Naive thymus-derived CD8-positive, alpha-beta T cell (primary cell): ENCODE measurements at regions not wholly inside any gene's neighbourhood (a gene's known extent, or its start where the extent isn't known, plus 50 kb on each side); places are given as distances from the start of the nearest gene placed in this dataset.

Experiments
- ATAC-seq, 2 donors: fragments of 150-1000 bp; cut with Tn5 transposase in 1 of 2; sonication (Bioruptor Pico), chemical (Tn5 transposase) in 1 of 2; 1 replicate in 1 of 2; 2 replicates in 1 of 2; pipeline ENCODE4 v1.10.0; 2021; ENCODE audit warnings: mild to moderate bottlenecking in 2 of 2, moderate library complexity in 2 of 2
- POLR2A ChIA-PET: fragments of 350-600 bp; sonication (Branson Sonifier 250); formaldehyde crosslinking; loops from one replicate; lab custom pipeline; 2021; ENCODE audit warnings: antibody characterized with exemption; lab: Charles Lee
- DNase-seq, 10 donors: peaks; one replicate each; pipeline versions ENCODE4 v3.0.0 to v3.0.0-alpha.2; 2020 to 2022
- H3K27ac Mint-ChIP-seq, 10 donors: one replicate each; pipeline ENCODE4 v1.8.0; 2020 to 2022; ENCODE audit warnings: mild to moderate bottlenecking in 10 of 10, mixed read lengths in 10 of 10, moderate library complexity in 4 of 10, inconsistent platforms in 1 of 10
- H3K27me3 Mint-ChIP-seq, 5 donors: one replicate each; pipeline ENCODE4 v1.8.0; 2021 to 2022; ENCODE audit warnings: mixed read lengths in 5 of 5
- H3K36me3 Mint-ChIP-seq, 3 donors: one replicate each; pipeline ENCODE4 v1.8.0; 2020 to 2022; ENCODE audit warnings: mixed read lengths in 3 of 3, mild to moderate bottlenecking in 2 of 3, inconsistent platforms in 1 of 3
- H3K4me1 Mint-ChIP-seq, 4 donors: one replicate each; pipeline ENCODE4 v1.8.0; 2021 to 2022; ENCODE audit warnings: mixed read lengths in 4 of 4
- H3K4me3 Mint-ChIP-seq, 10 donors: one replicate each; pipeline ENCODE4 v1.8.0; 2020 to 2022; ENCODE audit warnings: mild to moderate bottlenecking in 10 of 10, mixed read lengths in 10 of 10, moderate library complexity in 6 of 10, inconsistent platforms in 1 of 10
- H3K9me3 Mint-ChIP-seq, 9 donors: one replicate each; pipeline ENCODE4 v1.8.0; 2020 to 2022; ENCODE audit warnings: mixed read lengths in 9 of 9, mild to moderate bottlenecking in 3 of 9, inconsistent platforms in 1 of 9, moderate library complexity in 1 of 9

- peaks cover 0 to 24% (median 10%) of the 10 kb centered on the region in 9 donors for H3K9me3 Mint-ChIP-seq
- no peak overlapping the region for H3K4me3 Mint-ChIP-seq
- ATAC-seq (no peak), DNase-seq (no peak)
- no peaks in the 10 kb centered on the region for H3K4me1 Mint-ChIP-seq
- POLR2A ChIA-PET, result no interaction called here
- H3K27ac Mint-ChIP-seq, result no peak overlapping the region
- H3K27me3 Mint-ChIP-seq, result no peaks in the 10 kb centered on the region
- no peaks in the 10 kb centered on the region for H3K36me3 Mint-ChIP-seq
Measured at GRCh38 chr6:77026341-77026740, 436.9 kb downstream of the HTR1B start.

- Mint-ChIP-seq H3K9me3 (peaks cover 0 to 19% (median 10%) of the 10 kb centered on the region in 9 donors), H3K36me3 (no peaks in the 10 kb centered on the region), H3K27ac (no peak overlapping the region), H3K4me3 (no peak overlapping the region), H3K27me3 (no peaks in the 10 kb centered on the region), H3K4me1 (no peaks in the 10 kb centered on the region)
- ATAC-seq, result no peak
- POLR2A ChIA-PET, result no interaction called here
- DNase-seq, result no peak
Measured at GRCh38 chr6:77025736-77026223, 437.5 kb downstream of the HTR1B start.

GRCh38 chr6:77021778-77022177 is 441.5 kb downstream of the HTR1B start:
- ATAC-seq (no peak), DNase-seq (no peak)
- Mint-ChIP-seq H3K4me3 (no peak overlapping the region), H3K27ac (no peak overlapping the region), H3K9me3 (peaks cover 0 to 10% (median under 1%) of the 10 kb centered on the region in 9 donors), H3K27me3 (no peaks in the 10 kb centered on the region), H3K36me3 (no peaks in the 10 kb centered on the region), H3K4me1 (no peaks in the 10 kb centered on the region)
- POLR2A ChIA-PET, result no interaction called here

- no peak overlapping the region for H3K4me3 Mint-ChIP-seq
- no peaks in the 10 kb centered on the region for H3K36me3 Mint-ChIP-seq
- POLR2A ChIA-PET, result no interaction called here
- no peak for DNase-seq
- peaks cover 0 to 10% (median 0%) of the 10 kb centered on the region in 9 donors for H3K9me3 Mint-ChIP-seq
- no peaks in the 10 kb centered on the region for H3K4me1 Mint-ChIP-seq
- no peak overlapping the region for H3K27ac Mint-ChIP-seq
- H3K27me3 Mint-ChIP-seq, result no peaks in the 10 kb centered on the region
- no peak for ATAC-seq
Measured at GRCh38 chr6:77021232-77021631, 442.1 kb downstream of the HTR1B start.

GRCh38 chr6:77019081-77019480 is 444.2 kb downstream of the HTR1B start:
- H3K36me3 Mint-ChIP-seq, result no peaks in the 10 kb centered on the region
- ATAC-seq, result no peak
- POLR2A ChIA-PET, result no interaction called here
- no peaks in the 10 kb centered on the region for H3K4me1 Mint-ChIP-seq
- no peak for DNase-seq
- H3K27ac Mint-ChIP-seq, result no peak overlapping the region
- H3K27me3 Mint-ChIP-seq, result no peaks in the 10 kb centered on the region
- H3K9me3 Mint-ChIP-seq, result peaks cover 0 to 13% (median 0%) of the 10 kb centered on the region in 9 donors
- H3K4me3 Mint-ChIP-seq, result no peak overlapping the region

- Mint-ChIP-seq H3K27ac (no peak overlapping the region), H3K4me3 (no peak overlapping the region), H3K4me1 (no peaks in the 10 kb centered on the region), H3K9me3 (peaks cover 0 to 17% (median 7%) of the 10 kb centered on the region in 9 donors), H3K36me3 (no peaks in the 10 kb centered on the region), H3K27me3 (no peaks in the 10 kb centered on the region)
- POLR2A ChIA-PET, result no interaction called here
- ATAC-seq, result no peak
- no peak for DNase-seq
Measured at GRCh38 chr6:77017537-77017936, 445.8 kb downstream of the HTR1B start.

GRCh38 chr6:77015350-77015749 is 447.9 kb downstream of the HTR1B start:
- H3K4me3 Mint-ChIP-seq, result no peak overlapping the region
- peaks cover 2 to 26% (median 8%) of the 10 kb centered on the region in 9 donors for H3K9me3 Mint-ChIP-seq
- H3K27ac Mint-ChIP-seq, result no peak overlapping the region
- no peaks in the 10 kb centered on the region for H3K27me3 Mint-ChIP-seq
- DNase-seq (no peak), ATAC-seq (no peak)
- POLR2A ChIA-PET, result no interaction called here
- no peaks in the 10 kb centered on the region for H3K4me1 Mint-ChIP-seq
- no peaks in the 10 kb centered on the region for H3K36me3 Mint-ChIP-seq

GRCh38 chr6:77011929-77012545 is 451.3 kb downstream of the HTR1B start:
- no peaks in the 10 kb centered on the region for H3K36me3 Mint-ChIP-seq
- no peaks in the 10 kb centered on the region for H3K4me1 Mint-ChIP-seq
- POLR2A ChIA-PET, result no interaction called here
- no peak overlapping the region for H3K4me3 Mint-ChIP-seq
- no peaks in the 10 kb centered on the region for H3K27me3 Mint-ChIP-seq
- H3K27ac Mint-ChIP-seq, result no peak overlapping the region
- H3K9me3 Mint-ChIP-seq, result peaks cover 2 to 25% (median 8%) of the 10 kb centered on the region in 9 donors
- DNase-seq, result no peak
- ATAC-seq, result no peak

- Mint-ChIP-seq H3K9me3 (peaks cover 2 to 31% (median 7%) of the 10 kb centered on the region in 9 donors), H3K27ac (no peak overlapping the region)
Measured at GRCh38 chr6:77010931-77011542, 452.3 kb downstream of the HTR1B start.

GRCh38 chr6:76992553-76992952 is 470.7 kb downstream of the HTR1B start:
- Mint-ChIP-seq H3K4me1 (no peaks in the 10 kb centered on the region), H3K27ac (no peak overlapping the region), H3K4me3 (no peak overlapping the region), H3K36me3 (no peaks in the 10 kb centered on the region), H3K27me3 (no peaks in the 10 kb centered on the region), H3K9me3 (peaks cover 0 to 49% (median 11%) of the 10 kb centered on the region in 9 donors)
- DNase-seq, result no peak
- ATAC-seq, result no peak
- POLR2A ChIA-PET, result no interaction called here

More at GRCh38 chr6:77010931-77011542, 452.3 kb downstream of the HTR1B start:
- Mint-ChIP-seq H3K4me3 (no peak overlapping the region), H3K27me3 (no peaks in the 10 kb centered on the region), H3K4me1 (no peaks in the 10 kb centered on the region), H3K36me3 (no peaks in the 10 kb centered on the region)
- POLR2A ChIA-PET, result no interaction called here
- no peak for ATAC-seq
- DNase-seq, result no peak

- DNase-seq (no peak), ATAC-seq (no peak)
- H3K36me3 Mint-ChIP-seq, result peaks cover 0 to 4% (median 0%) of the 10 kb centered on the region in 3 donors
- H3K27me3 Mint-ChIP-seq, result no peaks in the 10 kb centered on the region
- H3K4me1 Mint-ChIP-seq, result no peaks in the 10 kb centered on the region
- H3K4me3 Mint-ChIP-seq, result no peak overlapping the region
- no peak overlapping the region for H3K27ac Mint-ChIP-seq
- POLR2A ChIA-PET, result no interaction called here
- H3K9me3 Mint-ChIP-seq, result peaks cover 0 to 20% (median 8%) of the 10 kb centered on the region in 9 donors
Measured at GRCh38 chr6:76984572-76984971, 478.7 kb downstream of the HTR1B start.

GRCh38 chr6:76982476-76983199 is 480.7 kb downstream of the HTR1B start:
- Mint-ChIP-seq H3K27ac (no peak overlapping the region), H3K4me3 (no peak overlapping the region), H3K36me3 (peaks cover 0 to 4% (median 0%) of the 10 kb centered on the region in 3 donors), H3K9me3 (peaks cover 0 to 12% (median 7%) of the 10 kb centered on the region in 9 donors), H3K27me3 (no peaks in the 10 kb centered on the region), H3K4me1 (no peaks in the 10 kb centered on the region)
- ATAC-seq, result no peak
- no peak for DNase-seq
- POLR2A ChIA-PET, result no interaction called here

GRCh38 chr6:76972474-76972873 is 490.8 kb downstream of the HTR1B start:
- Mint-ChIP-seq H3K9me3 (peaks cover 0 to 40% (median 8%) of the 10 kb centered on the region in 9 donors), H3K4me1 (no peaks in the 10 kb centered on the region), H3K4me3 (no peak overlapping the region), H3K27me3 (no peaks in the 10 kb centered on the region), H3K36me3 (no peaks in the 10 kb centered on the region), H3K27ac (no peak overlapping the region)
- ATAC-seq, result no peak
- no peak for DNase-seq
- POLR2A ChIA-PET, result no interaction called here
